ENCODE measurements at regions not wholly inside any gene's neighbourhood (a gene's known extent, or its start where the extent isn't known, plus 50 kb on each side); places are given as distances from the start of the nearest gene placed in this dataset.
"Not testable (repeated sequence)": the region's sequence is repeated elsewhere in the genome, so short reads cannot be mapped to it uniquely, and the experiment has no call there.

GRCh38 chr6:8639928-8640649 lies 204.7 kb upstream of the SLC35B3 start:
- DNase-seq (ENCODE audit: low read depth in 4 of 4, low spot score in 1 of 4) = no peak

- DNase-seq (ENCODE audit: low read depth in 4 of 4, low spot score in 1 of 4) = no peak
Observed at GRCh38 chr6:8637896-8638597, 202.7 kb upstream of the SLC35B3 start.

GRCh38 chr6:8633762-8634161 lies 198.4 kb upstream of the SLC35B3 start:
- DNase-seq (ENCODE audit: low read depth in 4 of 4, low spot score in 1 of 4) = no peak

GRCh38 chr6:8628736-8629135 lies 193.4 kb upstream of the SLC35B3 start:
- DNase-seq (ENCODE audit: low read depth in 4 of 4, low spot score in 1 of 4) = no peak

- DNase-seq (ENCODE audit: low read depth in 4 of 4, low spot score in 1 of 4) = no peak
Observed at GRCh38 chr6:8628063-8628462, 192.7 kb upstream of the SLC35B3 start.

GRCh38 chr6:8627085-8627861 lies 191.9 kb upstream of the SLC35B3 start:
- no peak for DNase-seq (ENCODE audit: low read depth in 4 of 4, low spot score in 1 of 4)

- no peak for DNase-seq (ENCODE audit: low read depth in 4 of 4, low spot score in 1 of 4)
Observed at GRCh38 chr6:8624665-8625064, 189.3 kb upstream of the SLC35B3 start.

- no peak for DNase-seq (ENCODE audit: low read depth in 4 of 4, low spot score in 1 of 4)
Observed at GRCh38 chr6:8623441-8623840, 188.1 kb upstream of the SLC35B3 start.

- DNase-seq (ENCODE audit: low read depth in 4 of 4, low spot score in 1 of 4) = no peak
Observed at GRCh38 chr6:8619853-8620252, 184.5 kb upstream of the SLC35B3 start.

GRCh38 chr6:8619408-8619807 lies 184.1 kb upstream of the SLC35B3 start:
- not testable (repeated sequence) for DNase-seq (ENCODE audit: low read depth in 4 of 4, low spot score in 1 of 4)

GRCh38 chr6:8608737-8609136 lies 173.4 kb upstream of the SLC35B3 start:
- no peak for DNase-seq (ENCODE audit: low read depth in 4 of 4, low spot score in 1 of 4)

- DNase-seq (ENCODE audit: low read depth in 4 of 4, low spot score in 1 of 4) = no peak
Observed at GRCh38 chr6:8589941-8590729, 154.8 kb upstream of the SLC35B3 start.

GRCh38 chr6:8588176-8588575 lies 152.8 kb upstream of the SLC35B3 start:
- no peak for DNase-seq (ENCODE audit: low read depth in 4 of 4, low spot score in 1 of 4)

- no peak for DNase-seq (ENCODE audit: low read depth in 4 of 4, low spot score in 1 of 4)
Observed at GRCh38 chr6:8583291-8583690, 147.9 kb upstream of the SLC35B3 start.

- DNase-seq (ENCODE audit: low read depth in 4 of 4, low spot score in 1 of 4) = no peak
Observed at GRCh38 chr6:8579372-8579771, 144.0 kb upstream of the SLC35B3 start.

- no peak for DNase-seq (ENCODE audit: low read depth in 4 of 4, low spot score in 1 of 4)
Observed at GRCh38 chr6:8578006-8578405, 142.7 kb upstream of the SLC35B3 start.

GRCh38 chr6:8574749-8575468 lies 139.6 kb upstream of the SLC35B3 start:
- DNase-seq (ENCODE audit: low read depth in 4 of 4, low spot score in 1 of 4) = no peak

- DNase-seq (ENCODE audit: low read depth in 4 of 4, low spot score in 1 of 4) = no peak
Observed at GRCh38 chr6:8574311-8574710, 139.0 kb upstream of the SLC35B3 start.

- no peak for DNase-seq (ENCODE audit: low read depth in 4 of 4, low spot score in 1 of 4)
Observed at GRCh38 chr6:8570256-8570920, 135.0 kb upstream of the SLC35B3 start.

- DNase-seq (ENCODE audit: low read depth in 4 of 4, low spot score in 1 of 4) = no peak
Observed at GRCh38 chr6:8562125-8562524, 126.8 kb upstream of the SLC35B3 start.

Data from stimulated activated CD4-positive, alpha-beta T cell treated with anti-CD3 and anti-CD28 coated beads, Interleukin-1b, Interleukin-23, amount 100 ng/mL, for 24 hours (primary cell).